K562 (cell line): ENCODE measurements at regions not wholly inside any gene's neighbourhood (a gene's known extent, or its start where the extent isn't known, plus 50 kb on each side); places are given as distances from the start of the nearest gene placed in this dataset.

Experiments
- ATAC-seq: fragments of 200-7000 bp; cut with Tn5 transposase; 3 replicates; pipeline ENCODE4 v1.9.1; 2020; ENCODE audit warnings: moderate library complexity
- BruUV-seq: library from RNA; stranded (reverse); fragments of 400-500 nt; replicated peaks from 2 replicates; lab custom pipeline; 2021; lab: Mats Ljungman, UMichigan
- CTCF ChIA-PET: fragments of 300-600 bp; formaldehyde crosslinking; extraction: SDS; loops from one replicate; lab custom pipeline; 2021; ENCODE audit warnings: low intra/inter-chr PET ratio; lab: Yijun Ruan, JAX
- POLR2A ChIA-PET: fragments of 300-600, 350-650 bp; sonication (Branson Sonifier 250); formaldehyde crosslinking; extraction: SDS; loops from one replicate; lab custom pipeline; 2021; ENCODE audit warnings: antibody characterized with exemption, inconsistent platforms; lab: Yijun Ruan, JAX
- DNase-seq, 4 experiments: peaks; one replicate each; pipeline versions ENCODE4 v3.0.0 to v3.0.0-alpha.2; 2011 to 2018; ENCODE audit warnings: low spot score in 3 of 4, mixed read lengths in 3 of 4; ENCODE audit errors: extremely low read depth in 1 of 4
- FAIRE-seq: peaks from 2 replicates; lab custom pipeline; 2011; peaks lifted over from hg19 to GRCh38; lab: Jason Lieb, UNC
- H2AFZ ChIP-seq: 2 replicates; pipeline ENCODE4 v1.6.0; 2011; ENCODE audit warnings: low read depth, low read length, control low read depth, inconsistent platforms
- H3K27ac ChIP-seq: fragments of 200-600 bp; 3 replicates; pipeline ENCODE4 v1.8.0; 2011; ENCODE audit warnings: low read depth, mild to moderate bottlenecking, control low read depth, inconsistent platforms, low read length, moderate library complexity, mixed read lengths; ENCODE audit errors: extremely low read depth
- H3K27me3 ChIP-seq, 2 experiments: fragments of 300-600 bp in 1 of 2; 2 replicates in 1 of 2; 3 replicates in 1 of 2; pipeline versions ENCODE4 v1.6.0 to v1.8.0; 2011; ENCODE audit warnings: inconsistent platforms in 2 of 2, low read length in 2 of 2, mild to moderate bottlenecking in 1 of 2, mixed read lengths in 1 of 2, moderate library complexity in 1 of 2; ENCODE audit not compliant: control insufficient read depth in 2 of 2, insufficient read depth in 2 of 2
- H3K36me3 ChIP-seq: fragments of 300-600 bp; 3 replicates; pipeline ENCODE4 v1.8.0; 2011; ENCODE audit warnings: mild to moderate bottlenecking, low read length, inconsistent platforms; ENCODE audit not compliant: control insufficient read depth, insufficient read depth
- H3K4me1 ChIP-seq, 2 experiments: fragments of 200-600 bp in 1 of 2; replicated peaks in 1 of 2; 2 replicates in 1 of 2; 3 replicates in 1 of 2; pipeline versions ENCODE4 v1.5.1 to v1.8.0; 2011; ENCODE audit warnings: inconsistent platforms in 2 of 2, low read length in 2 of 2, mild to moderate bottlenecking in 1 of 2, mixed read lengths in 1 of 2, moderate library complexity in 1 of 2; ENCODE audit not compliant: control insufficient read depth in 2 of 2, insufficient read depth in 2 of 2
- H3K4me2 ChIP-seq: 2 replicates; pipeline ENCODE4 v1.6.1; 2011; ENCODE audit warnings: low read length, control low read depth, inconsistent platforms, mixed read lengths; ENCODE audit not compliant: insufficient read depth
- H3K4me3 ChIP-seq: fragments of 200-600 bp; sonication (generic), shearing (Covaris generic); 2 replicates; pipeline ENCODE4 v1.5.1; 2016; ENCODE audit warnings: control low read depth, inconsistent platforms
- H3K79me2 ChIP-seq: fragments of 200-600 bp; 3 replicates; pipeline ENCODE4 v1.8.0; 2011; ENCODE audit warnings: low read length, inconsistent platforms; ENCODE audit not compliant: control insufficient read depth, insufficient read depth
- H3K9ac ChIP-seq, 2 experiments: 2 replicates each; pipeline versions ENCODE4 v1.6.0 to v1.6.1; 2011; ENCODE audit warnings: low read depth in 2 of 2, low read length in 2 of 2, control low read depth in 1 of 2, inconsistent platforms in 1 of 2, mild to moderate bottlenecking in 1 of 2, mixed read lengths in 1 of 2; ENCODE audit not compliant: insufficient read depth in 1 of 2
- H3K9me1 ChIP-seq: one replicate; pipeline ENCODE4 v1.6.0; 2011; ENCODE audit warnings: inconsistent platforms, mild to moderate bottlenecking, low read length, moderate library complexity; ENCODE audit not compliant: control insufficient read depth, insufficient read depth
- H3K9me3 ChIP-seq: replicated peaks from 2 replicates; pipeline ENCODE4 v1.5.1; 2011; ENCODE audit warnings: low read depth, low read length, inconsistent platforms; ENCODE audit not compliant: control insufficient read depth, insufficient read depth
- H4K20me1 ChIP-seq: replicated peaks from 2 replicates; pipeline ENCODE4 v1.6.1; 2011; ENCODE audit warnings: low read length, inconsistent platforms, mixed read lengths; ENCODE audit not compliant: control insufficient read depth, insufficient read depth
- ARID3A ChIP-seq: IDR thresholded peaks from 2 replicates; pipeline ENCODE4 v1.6.1; 2012; ENCODE audit warnings: low read depth, low read length, improper control_type of control experiment, borderline replicate concordance
- CSDE1 ChIP-seq, 2 experiments: fragments of 450-650 bp; IDR thresholded peaks; 2 replicates each; pipeline ENCODE4 v1.6.1; 2016; ENCODE audit warnings: mild to moderate bottlenecking in 1 of 2
- LEF1 ChIP-seq: fragments of 450-650 bp; IDR thresholded peaks from 2 replicates; pipeline ENCODE4 v1.6.1; 2016; ENCODE audit warnings: mild to moderate bottlenecking
- POLR2AphosphoS2 ChIP-seq: IDR thresholded peaks from 2 replicates; pipeline ENCODE4 v1.6.1; 2012; ENCODE audit warnings: low read length, improper control_type of control experiment
- TRIM25 ChIP-seq: fragments of 450-650 bp; IDR thresholded peaks from 2 replicates; pipeline ENCODE4 v1.7.0; 2016; ENCODE audit warnings: borderline replicate concordance
- USF2 ChIP-seq: sonication (generic); formaldehyde crosslinking; IDR thresholded peaks from 2 replicates; pipeline ENCODE4 v1.5.0; 2020; ENCODE audit warnings: missing genetic modification reagents
- ZBTB49 ChIP-seq: sonication (generic); formaldehyde crosslinking; IDR thresholded peaks from 2 replicates; pipeline ENCODE4 v1.8.0; 2022; ENCODE audit warnings: missing genetic modification reagents, mild to moderate bottlenecking, borderline replicate concordance
- ZC3H8 ChIP-seq: fragments of 450-650 bp; IDR thresholded peaks from 2 replicates; pipeline ENCODE4 v1.6.1; 2017
- ZNF282 ChIP-seq: sonication (generic); formaldehyde crosslinking; IDR thresholded peaks from 2 replicates; pipeline ENCODE4 v1.8.1; 2023; ENCODE audit warnings: missing genetic modification reagents
- WGBS: fragments of 100-300 bp; shearing (Covaris generic); methylation state at CpG from one replicate; pipeline ENCODE4 v1.1.6; 2016; ENCODE audit warnings: low coverage, mixed read lengths; ENCODE audit not compliant: insufficient coverage; ENCODE audit errors: missing lambda C conversion rate; 5-methylcytosine and 5-hydroxymethylcytosine counted together
- in situ Hi-C: fragments of 300-500 bp; cut with MboI; formaldehyde crosslinking; loops from 4 replicates; pipeline ENCODE4 v1.15.0; 2018; ENCODE audit warnings: inconsistent platforms, mixed read lengths
- intact Hi-C: fragments of 100-400 bp; cut with micrococcal nuclease; formaldehyde crosslinking; loops from 2 replicates; pipeline ENCODE4 v1.14.2; 2022

GRCh38 chr6:50257322-50257721 lies 207.6 kb upstream of the DEFB112 start:
- no peak overlapping the region for H2AFZ ChIP-seq
- ChIA-PET CTCF (no interaction called here), POLR2A (no interaction called here)
- no peaks in the 10 kb centered on the region for H3K27me3 ChIP-seq
- intact Hi-C loops (no loop called here), in situ Hi-C loops (no loop called here)
- ATAC-seq: no peak
- no peak overlapping the region for H3K27ac ChIP-seq
- no peaks in the 10 kb centered on the region for H4K20me1 ChIP-seq
- no peaks in the 10 kb centered on the region for H3K36me3 ChIP-seq
- no peaks in the 10 kb centered on the region for H3K79me2 ChIP-seq
- 4% methylated on average over 1 of the region's 1 CpG for WGBS
- no TSS peak for BruUV-seq
- 0 out of 2 replicates have a peak, but pooled peaks cover 3% of the 10 kb centered on the region for H3K9me3 ChIP-seq
- H3K4me3 ChIP-seq: no peak overlapping the region
- no peaks in the 10 kb centered on the region for H3K9me1 ChIP-seq
- no peak overlapping the region for H3K9ac ChIP-seq
- H3K4me2 ChIP-seq: no peak overlapping the region
- no peaks in the 10 kb centered on the region for H3K4me1 ChIP-seq
- no peak for DNase-seq
- FAIRE-seq: no peak
- TF ChIP-seq LEF1 (no peak), ZBTB49 (CRISPR knock-in tag) (no peak), ZNF282 (CRISPR knock-in tag) (no peak), TRIM25 (no peak), ARID3A (no peak), CSDE1 (IDR thresholded peaks at IDR 0.05) (no peak), POLR2AphosphoS2 (no peak), ZC3H8 (no peak), USF2 (CRISPR knock-in tag) (no peak)
